Esophagus squamous epithelium (tissue), 4 donors: ENCODE measurements at regions not wholly inside any gene's neighbourhood (a gene's known extent, or its start where the extent isn't known, plus 50 kb on each side); places are given as distances from the start of the nearest gene placed in this dataset.

Experiments
- POLR2A ChIP-seq, 4 donors: fragments of 450-650 bp; IDR thresholded peaks; one replicate each; pipeline ENCODE4 v1.6.1; 2017; ENCODE audit warnings: antibody characterized with exemption in 4 of 4, mild to moderate bottlenecking in 4 of 4, moderate library complexity in 3 of 4
- TF ChIP-seq, protein P1 (sequence below), 6 experiments: fragments of 450-650 bp in 4 of 6; fragments of 200-600 bp in 2 of 6; sonication (generic) in 2 of 6; IDR thresholded peaks; one replicate each; pipeline ENCODE4 v1.5.1; 2016 to 2019; ENCODE audit warnings: antibody characterized with exemption in 6 of 6, mild to moderate bottlenecking in 4 of 6, moderate library complexity in 4 of 6

DNA sequence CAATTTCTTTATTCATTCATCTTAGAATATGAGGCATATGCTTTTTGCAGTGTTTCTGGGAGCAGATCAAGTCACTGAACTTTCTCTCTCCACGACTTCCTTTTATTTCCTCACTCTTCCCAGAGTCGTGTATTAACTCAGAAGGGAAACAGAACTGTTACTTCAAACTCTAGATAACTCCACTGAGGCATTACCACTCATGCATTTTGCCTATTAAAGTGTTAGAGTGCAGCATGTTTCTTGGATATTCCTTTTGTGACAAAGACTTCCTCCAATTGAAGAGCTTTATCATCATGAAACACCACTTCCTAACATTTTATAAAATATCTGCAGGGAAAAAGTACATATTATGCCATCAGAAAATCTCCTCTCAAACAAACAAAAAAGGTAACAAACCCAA, 797.4 kb upstream of the COBL start:
- TF ChIP-seq POLR2A (IDR thresholded peaks at IDR 0.05): no peak
- TF ChIP-seq, protein P1, sequence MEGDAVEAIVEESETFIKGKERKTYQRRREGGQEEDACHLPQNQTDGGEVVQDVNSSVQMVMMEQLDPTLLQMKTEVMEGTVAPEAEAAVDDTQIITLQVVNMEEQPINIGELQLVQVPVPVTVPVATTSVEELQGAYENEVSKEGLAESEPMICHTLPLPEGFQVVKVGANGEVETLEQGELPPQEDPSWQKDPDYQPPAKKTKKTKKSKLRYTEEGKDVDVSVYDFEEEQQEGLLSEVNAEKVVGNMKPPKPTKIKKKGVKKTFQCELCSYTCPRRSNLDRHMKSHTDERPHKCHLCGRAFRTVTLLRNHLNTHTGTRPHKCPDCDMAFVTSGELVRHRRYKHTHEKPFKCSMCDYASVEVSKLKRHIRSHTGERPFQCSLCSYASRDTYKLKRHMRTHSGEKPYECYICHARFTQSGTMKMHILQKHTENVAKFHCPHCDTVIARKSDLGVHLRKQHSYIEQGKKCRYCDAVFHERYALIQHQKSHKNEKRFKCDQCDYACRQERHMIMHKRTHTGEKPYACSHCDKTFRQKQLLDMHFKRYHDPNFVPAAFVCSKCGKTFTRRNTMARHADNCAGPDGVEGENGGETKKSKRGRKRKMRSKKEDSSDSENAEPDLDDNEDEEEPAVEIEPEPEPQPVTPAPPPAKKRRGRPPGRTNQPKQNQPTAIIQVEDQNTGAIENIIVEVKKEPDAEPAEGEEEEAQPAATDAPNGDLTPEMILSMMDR (IDR thresholded peaks at IDR 0.05): no peak
